WTC11 (cell line): ENCODE measurements at regions not wholly inside any gene's neighbourhood (a gene's known extent, or its start where the extent isn't known, plus 50 kb on each side); places are given as distances from the start of the nearest gene placed in this dataset.

Experiments
- ATAC-seq: fragments of 200-7000 bp; cut with Tn5 transposase; 2 replicates; pipeline ENCODE4 v1.10.0; 2021; ENCODE audit warnings: mild to moderate bottlenecking, moderate library complexity
- CTCF ChIA-PET: fragments of 300-600 bp; sonication (Branson Sonifier 250); formaldehyde crosslinking; loops from one replicate; lab custom pipeline; 2021; ENCODE audit warnings: antibody characterized with exemption; lab: Charles Lee
- POLR2A ChIA-PET: fragments of 350-600 bp; sonication (Branson Sonifier 250); formaldehyde crosslinking; loops from one replicate; lab custom pipeline; 2021; ENCODE audit warnings: antibody characterized with exemption; lab: Charles Lee
- DNase-seq: peaks from one replicate; pipeline ENCODE4 v3.0.0; 2021; ENCODE audit warnings: low spot score
- H3K27ac Mint-ChIP-seq: 2 replicates; pipeline ENCODE4 v1.8.0; 2021; ENCODE audit warnings: mixed read lengths
- H3K27me3 Mint-ChIP-seq: 2 replicates; pipeline ENCODE4 v1.8.0; 2021; ENCODE audit warnings: low read depth, mild to moderate bottlenecking, moderate library complexity, mixed read lengths
- H3K36me3 Mint-ChIP-seq: 2 replicates; pipeline ENCODE4 v1.8.0; 2021; ENCODE audit warnings: mixed read lengths
- H3K4me1 Mint-ChIP-seq: 2 replicates; pipeline ENCODE4 v1.8.0; 2022; ENCODE audit warnings: mixed read lengths
- H3K4me3 Mint-ChIP-seq: 2 replicates; pipeline ENCODE4 v1.8.0; 2021; ENCODE audit warnings: mild to moderate bottlenecking, moderate library complexity, mixed read lengths
- H3K9me3 Mint-ChIP-seq: 2 replicates; pipeline ENCODE4 v1.8.0; 2021; ENCODE audit warnings: mixed read lengths
- CTCF ChIP-seq: fragments of 200-600 bp; IDR thresholded peaks from 2 replicates; pipeline ENCODE4 v1.8.0; 2022; ENCODE audit warnings: antibody characterized with exemption
- ESRRA ChIP-seq: sonication (generic); formaldehyde crosslinking; IDR thresholded peaks from 2 replicates; pipeline ENCODE4 v1.8.1; 2022; ENCODE audit warnings: mild to moderate bottlenecking, missing genetic modification reagents, borderline replicate concordance
- FOXP1 ChIP-seq: sonication (generic); formaldehyde crosslinking; IDR thresholded peaks from 2 replicates; pipeline ENCODE4 v1.8.0; 2022; ENCODE audit warnings: missing genetic modification reagents, mild to moderate bottlenecking, moderate library complexity, borderline replicate concordance
- GRHL2 ChIP-seq: fragments of 250-450 bp; sonication (Bioruptor Pico); IDR thresholded peaks from 2 replicates; pipeline ENCODE4 v1.8.0; 2022; ENCODE audit warnings: mild to moderate bottlenecking, moderate library complexity; ENCODE audit not compliant: insufficient replicate concordance, severe bottlenecking
- HMGXB4 ChIP-seq: sonication (generic); formaldehyde crosslinking; IDR thresholded peaks from 2 replicates; pipeline ENCODE4 v1.8.1; 2023; ENCODE audit warnings: mild to moderate bottlenecking, moderate library complexity, missing genetic modification reagents
- NFE2L1 ChIP-seq: sonication (generic); formaldehyde crosslinking; IDR thresholded peaks from 2 replicates; pipeline ENCODE4 v1.8.1; 2023; ENCODE audit warnings: missing genetic modification reagents
- NR3C1 ChIP-seq: sonication (generic); formaldehyde crosslinking; conservative IDR thresholded peaks from 2 replicates; pipeline ENCODE4 v1.8.1; 2023; ENCODE audit warnings: low read depth, mild to moderate bottlenecking, missing genetic modification reagents
- PRDM15 ChIP-seq: sonication (generic); formaldehyde crosslinking; IDR thresholded peaks from 2 replicates; pipeline ENCODE4 v1.8.0; 2022; ENCODE audit warnings: missing genetic modification reagents
- RELA ChIP-seq: sonication (generic); formaldehyde crosslinking; IDR thresholded peaks from 2 replicates; pipeline ENCODE4 v1.8.1; 2022; ENCODE audit warnings: missing genetic modification reagents, mild to moderate bottlenecking, borderline replicate concordance
- SOX15 ChIP-seq: fragments of 250-450 bp; sonication (Bioruptor Pico); IDR thresholded peaks from 2 replicates; pipeline ENCODE4 v1.9.0; 2021; ENCODE audit warnings: mild to moderate bottlenecking
- USF2 ChIP-seq: sonication (generic); formaldehyde crosslinking; IDR thresholded peaks from 2 replicates; pipeline ENCODE4 v1.8.1; 2023; ENCODE audit warnings: mild to moderate bottlenecking, missing genetic modification reagents, moderate library complexity
- ZNF281 ChIP-seq: sonication (generic); formaldehyde crosslinking; IDR thresholded peaks from 2 replicates; pipeline ENCODE4 v1.8.0; 2023; ENCODE audit warnings: mild to moderate bottlenecking, missing genetic modification reagents
- ZNF532 ChIP-seq: fragments of 250-450 bp; sonication (Bioruptor Pico); IDR thresholded peaks from 2 replicates; pipeline ENCODE4 v1.9.0; 2021; ENCODE audit warnings: mild to moderate bottlenecking, borderline replicate concordance
- TF ChIP-seq, protein P1 (sequence below): sonication (generic); formaldehyde crosslinking; IDR thresholded peaks from 2 replicates; pipeline ENCODE4 v1.8.0; 2022; ENCODE audit warnings: mild to moderate bottlenecking, missing genetic modification reagents

GRCh38 chr9:113665064-113665463 lies 201.5 kb downstream of the RGS3 start:
- ATAC-seq (no peak), DNase-seq (no peak)
- Mint-ChIP-seq H3K9me3 (no peaks in the 10 kb centered on the region), H3K27ac (no peak overlapping the region), H3K27me3 (peaks cover 3% of the 10 kb centered on the region; the same call in 1 of the 2 replicates), H3K4me1 (no peaks in the 10 kb centered on the region), H3K36me3 (no peaks in the 10 kb centered on the region), H3K4me3 (no peak overlapping the region)
- CTCF ChIA-PET: interaction anchor here (0.9 to 2.7 kb wide), 7 partner anchors 9 to 218 kb away, joined by 3 to 10 read pairs (median 3); no protein-coding TSS in a partner anchor
- TF ChIP-seq RELA (no peak), SOX15 (CRISPR knock-in tag) (no peak), NR3C1 (CRISPR knock-in tag) (no peak), FOXP1 (no peak), ZNF281 (CRISPR knock-in tag) (no peak), CTCF (no peak), USF2 (no peak)
- TF ChIP-seq, protein P1, sequence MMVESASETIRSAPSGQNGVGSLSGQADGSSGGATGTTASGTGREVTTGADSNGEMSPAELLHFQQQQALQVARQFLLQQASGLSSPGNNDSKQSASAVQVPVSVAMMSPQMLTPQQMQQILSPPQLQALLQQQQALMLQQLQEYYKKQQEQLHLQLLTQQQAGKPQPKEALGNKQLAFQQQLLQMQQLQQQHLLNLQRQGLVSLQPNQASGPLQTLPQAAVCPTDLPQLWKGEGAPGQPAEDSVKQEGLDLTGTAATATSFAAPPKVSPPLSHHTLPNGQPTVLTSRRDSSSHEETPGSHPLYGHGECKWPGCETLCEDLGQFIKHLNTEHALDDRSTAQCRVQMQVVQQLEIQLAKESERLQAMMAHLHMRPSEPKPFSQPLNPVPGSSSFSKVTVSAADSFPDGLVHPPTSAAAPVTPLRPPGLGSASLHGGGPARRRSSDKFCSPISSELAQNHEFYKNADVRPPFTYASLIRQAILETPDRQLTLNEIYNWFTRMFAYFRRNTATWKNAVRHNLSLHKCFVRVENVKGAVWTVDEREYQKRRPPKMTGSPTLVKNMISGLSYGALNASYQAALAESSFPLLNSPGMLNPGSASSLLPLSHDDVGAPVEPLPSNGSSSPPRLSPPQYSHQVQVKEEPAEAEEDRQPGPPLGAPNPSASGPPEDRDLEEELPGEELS (CRISPR knock-in tag): no peak
- POLR2A ChIA-PET: no interaction called here

GRCh38 chr9:113665756-113666155 lies 202.2 kb downstream of the RGS3 start:
- ChIA-PET CTCF (interaction anchor here (0.9 to 2.7 kb wide), 4 partner anchors 8 to 74 kb away, joined by 3 to 10 read pairs (median 6); no protein-coding TSS in a partner anchor), POLR2A (no interaction called here)
- H3K27me3 Mint-ChIP-seq: peaks cover 8% of the 10 kb centered on the region; the same call in 1 of the 2 replicates
- no peaks in the 10 kb centered on the region for H3K9me3 Mint-ChIP-seq
- DNase-seq: no peak
- ATAC-seq: no peak
- H3K36me3 Mint-ChIP-seq: no peaks in the 10 kb centered on the region
- no peak overlapping the region for H3K4me3 Mint-ChIP-seq
- no peak overlapping the region for H3K27ac Mint-ChIP-seq
- H3K4me1 Mint-ChIP-seq: no peaks in the 10 kb centered on the region
- TF ChIP-seq NFE2L1 (CRISPR knock-in tag) (no peak), PRDM15 (CRISPR knock-in tag) (no peak), GRHL2 (CRISPR knock-in tag) (no peak), ZNF532 (CRISPR knock-in tag) (no peak), USF2 (no peak), RELA (no peak), ESRRA (CRISPR knock-in tag) (no peak), HMGXB4 (no peak), FOXP1 (no peak)
